ENCODE measurements at regions not wholly inside any gene's neighbourhood (a gene's known extent, or its start where the extent isn't known, plus 50 kb on each side); places are given as distances from the start of the nearest gene placed in this dataset.

GRCh38 chr7:91657483-91658071 lies 222.9 kb downstream of the MTERF1 start:
- H3K27ac Mint-ChIP-seq, result no peak overlapping the region
- Histone ChIP-seq H3K36me3 (ENCODE audit: insufficient read depth, low read length) (no peaks in the 10 kb centered on the region), H3K27ac (ENCODE audit: low read depth in 1 of 2, low read length in 2 of 2) (no peak overlapping the region), H3K9me3 (ENCODE audit: control insufficient read depth in 1 of 2, insufficient read depth in 1 of 2, low read length in 2 of 2) (peaks cover 0 to 4% of the 10 kb centered on the region in 2 experiments), H3K4me1 (ENCODE audit: insufficient read depth, low read length) (no peaks in the 10 kb centered on the region), H3K4me3 (ENCODE audit: low read length) (no peak overlapping the region), H3K27me3 (ENCODE audit: control insufficient read depth in 1 of 2, insufficient read depth in 2 of 2, low read length in 2 of 2) (no peaks in the 10 kb centered on the region)
- H3K4me3 Mint-ChIP-seq, result no peak overlapping the region
- TF ChIP-seq CTCF (IDR thresholded peaks at IDR 0.05), result no peak
- ChIA-PET POLR2A (no interaction called here), CTCF (no interaction called here)
- H3K36me3 Mint-ChIP-seq (ENCODE audit: low read depth), result no peaks in the 10 kb centered on the region
- H3K27me3 Mint-ChIP-seq, result no peaks in the 10 kb centered on the region
- intact Hi-C loops (cut with DNase I, micrococcal nuclease), result no loop called here
- ATAC-seq (ENCODE audit: poor library complexity), result no peak
- no peaks in the 10 kb centered on the region for H3K4me1 Mint-ChIP-seq (ENCODE audit: low read depth)
- DNase-seq, result no peak
- H3K9me3 Mint-ChIP-seq, result no peaks in the 10 kb centered on the region

- Histone ChIP-seq H3K4me1 (ENCODE audit: insufficient read depth, low read length) (no peaks in the 10 kb centered on the region), H3K9me3 (ENCODE audit: control insufficient read depth in 1 of 2, insufficient read depth in 1 of 2, low read length in 2 of 2) (peaks cover 4 to 6% of the 10 kb centered on the region in 2 experiments), H3K27me3 (ENCODE audit: control insufficient read depth in 1 of 2, insufficient read depth in 2 of 2, low read length in 2 of 2) (no peaks in the 10 kb centered on the region), H3K4me3 (ENCODE audit: low read length) (no peak overlapping the region), H3K36me3 (ENCODE audit: insufficient read depth, low read length) (no peaks in the 10 kb centered on the region), H3K27ac (ENCODE audit: low read depth in 1 of 2, low read length in 2 of 2) (no peak overlapping the region)
- DNase-seq (no peak), ATAC-seq (ENCODE audit: poor library complexity) (no peak)
- ChIA-PET POLR2A (interaction anchor here (0.5 kb wide), 1 partner anchor 1663 kb away, joined by 3 read pairs; no protein-coding TSS in a partner anchor), CTCF (no interaction called here)
- Mint-ChIP-seq H3K36me3 (ENCODE audit: low read depth) (no peaks in the 10 kb centered on the region), H3K9me3 (peaks cover 2% of the 10 kb centered on the region), H3K4me3 (no peak overlapping the region), H3K27me3 (no peaks in the 10 kb centered on the region), H3K27ac (no peak overlapping the region), H3K4me1 (ENCODE audit: low read depth) (no peaks in the 10 kb centered on the region)
- intact Hi-C loops (cut with DNase I, micrococcal nuclease), result no loop called here
- TF ChIP-seq CTCF (IDR thresholded peaks at IDR 0.05), result no peak
Observed at GRCh38 chr7:91659096-91659495, 221.4 kb downstream of the MTERF1 start.

GRCh38 chr7:91660734-91661356 lies 219.7 kb downstream of the MTERF1 start:
- Histone ChIP-seq H3K4me3 (ENCODE audit: low read length) (no peak overlapping the region), H3K9me3 (ENCODE audit: control insufficient read depth in 1 of 2, insufficient read depth in 1 of 2, low read length in 2 of 2) (peaks cover 4 to 6% of the 10 kb centered on the region in 2 experiments), H3K4me1 (ENCODE audit: insufficient read depth, low read length) (no peaks in the 10 kb centered on the region), H3K36me3 (ENCODE audit: insufficient read depth, low read length) (no peaks in the 10 kb centered on the region), H3K27me3 (ENCODE audit: control insufficient read depth in 1 of 2, insufficient read depth in 2 of 2, low read length in 2 of 2) (no peaks in the 10 kb centered on the region), H3K27ac (ENCODE audit: low read depth in 1 of 2, low read length in 2 of 2) (no peak overlapping the region)
- no peaks in the 10 kb centered on the region for H3K4me1 Mint-ChIP-seq (ENCODE audit: low read depth)
- TF ChIP-seq CTCF (IDR thresholded peaks at IDR 0.05), result no peak
- intact Hi-C loops (cut with DNase I, micrococcal nuclease), result no loop called here
- no peak overlapping the region for H3K27ac Mint-ChIP-seq
- ATAC-seq (ENCODE audit: poor library complexity) (no peak), DNase-seq (no peak)
- peaks cover 2% of the 10 kb centered on the region for H3K9me3 Mint-ChIP-seq
- no peaks in the 10 kb centered on the region for H3K36me3 Mint-ChIP-seq (ENCODE audit: low read depth)
- POLR2A ChIA-PET, result no interaction called here
- no peak overlapping the region for H3K4me3 Mint-ChIP-seq
- CTCF ChIA-PET, result no interaction called here
- no peaks in the 10 kb centered on the region for H3K27me3 Mint-ChIP-seq

Measured in CD4-positive, alpha-beta T cell (primary cell).